Liver (tissue), 8 donors: ENCODE measurements at regions not wholly inside any gene's neighbourhood (a gene's known extent, or its start where the extent isn't known, plus 50 kb on each side); places are given as distances from the start of the nearest gene placed in this dataset.

Experiments
- DNase-seq: peaks from one replicate; pipeline ENCODE4 v3.0.0-alpha.2; 2017; ENCODE audit warnings: low spot score
- H3K27ac ChIP-seq, 2 donors: one replicate each; pipeline ENCODE4 v1.7.0; 2013; ENCODE audit warnings: inconsistent platforms in 2 of 2, low read length in 2 of 2, control low read depth in 1 of 2, low read depth in 1 of 2, mild to moderate bottlenecking in 1 of 2
- H3K27me3 ChIP-seq, 4 donors: one replicate each; pipeline versions ENCODE4 v1.6.1 to v1.7.0; 2013; ENCODE audit warnings: low read length in 3 of 4, inconsistent platforms in 1 of 4, mild to moderate bottlenecking in 1 of 4, moderate library complexity in 1 of 4; ENCODE audit not compliant: control insufficient read depth in 4 of 4, insufficient read depth in 4 of 4
- H3K36me3 ChIP-seq, 4 donors: one replicate each; pipeline versions ENCODE4 v1.6.1 to v1.7.0; 2013; ENCODE audit warnings: low read length in 3 of 4, mild to moderate bottlenecking in 3 of 4, low read depth in 1 of 4, moderate library complexity in 1 of 4; ENCODE audit not compliant: control insufficient read depth in 4 of 4, insufficient read depth in 3 of 4
- H3K4me1 ChIP-seq, 4 donors: one replicate each; pipeline versions ENCODE4 v1.6.1 to v1.7.0; 2013; ENCODE audit warnings: low read length in 3 of 4, mild to moderate bottlenecking in 3 of 4, moderate library complexity in 1 of 4; ENCODE audit not compliant: control insufficient read depth in 4 of 4, insufficient read depth in 4 of 4
- H3K4me3 ChIP-seq, 3 donors: one replicate each; pipeline versions ENCODE4 v1.6.1 to v1.7.0; 2013; ENCODE audit warnings: low read length in 3 of 3, control low read depth in 1 of 3, low read depth in 1 of 3, mild to moderate bottlenecking in 1 of 3
- H3K9ac ChIP-seq, 2 donors: one replicate each; pipeline ENCODE4 v1.7.0; 2013; ENCODE audit warnings: low read length in 2 of 2, mild to moderate bottlenecking in 2 of 2, moderate library complexity in 2 of 2, control low read depth in 1 of 2, low read depth in 1 of 2
- H3K9me3 ChIP-seq, 4 donors: one replicate each; pipeline versions ENCODE4 v1.6.1 to v1.7.0; 2013; ENCODE audit warnings: low read length in 3 of 4; ENCODE audit not compliant: control insufficient read depth in 4 of 4
- ATF3 ChIP-seq: IDR thresholded peaks from 2 replicates; pipeline ENCODE4 v1.6.1; 2016; ENCODE audit warnings: antibody characterized with exemption
- CTCF ChIP-seq: fragments of 150-350 bp; IDR thresholded peaks from 2 replicates; pipeline ENCODE4 v1.5.1; 2017; ENCODE audit warnings: improper control_type of control experiment, low read depth, low read length; ENCODE audit not compliant: missing input control
- EGR1 ChIP-seq, 2 donors: IDR thresholded peaks; 2 replicates each; pipeline ENCODE4 v1.6.1; 2016 to 2018; ENCODE audit warnings: antibody characterized with exemption in 2 of 2, low read depth in 2 of 2
- FOXA1 ChIP-seq: IDR thresholded peaks from 2 replicates; pipeline ENCODE4 v1.6.1; 2016; ENCODE audit warnings: antibody characterized with exemption
- FOXA2 ChIP-seq: IDR thresholded peaks from 2 replicates; pipeline ENCODE4 v1.6.1; 2016; ENCODE audit warnings: antibody characterized with exemption
- GABPA ChIP-seq, 2 donors: IDR thresholded peaks in 1 of 2; conservative IDR thresholded peaks in 1 of 2; 2 replicates each; pipeline ENCODE4 v1.6.1; 2016; ENCODE audit warnings: antibody characterized with exemption in 2 of 2, mild to moderate bottlenecking in 1 of 2, moderate library complexity in 1 of 2
- HNF4A ChIP-seq, 2 donors: conservative IDR thresholded peaks; 2 replicates each; pipeline ENCODE4 v1.6.1; 2016; ENCODE audit warnings: antibody characterized with exemption in 2 of 2, mild to moderate bottlenecking in 2 of 2
- HNF4G ChIP-seq: IDR thresholded peaks from 2 replicates; pipeline ENCODE4 v1.6.1; 2016; ENCODE audit warnings: antibody characterized with exemption
- JUND ChIP-seq, 2 donors: IDR thresholded peaks; 2 replicates each; pipeline ENCODE4 v1.6.1; 2016; ENCODE audit warnings: antibody characterized with exemption in 2 of 2
- MAX ChIP-seq: IDR thresholded peaks from 2 replicates; pipeline ENCODE4 v1.6.1; 2016; ENCODE audit warnings: antibody characterized with exemption
- NR2F2 ChIP-seq: IDR thresholded peaks from 2 replicates; pipeline ENCODE4 v1.6.1; 2016; ENCODE audit warnings: antibody characterized with exemption
- RAD21 ChIP-seq, 2 donors: IDR thresholded peaks; 2 replicates each; pipeline ENCODE4 v1.6.1; 2016; ENCODE audit warnings: antibody characterized with exemption in 2 of 2, mild to moderate bottlenecking in 2 of 2
- REST ChIP-seq: IDR thresholded peaks from 2 replicates; pipeline ENCODE4 v1.6.1; 2016; ENCODE audit warnings: antibody characterized with exemption, mild to moderate bottlenecking
- RXRA ChIP-seq, 2 donors: IDR thresholded peaks; 2 replicates each; pipeline ENCODE4 v1.6.1; 2017 to 2018; ENCODE audit warnings: antibody characterized with exemption in 2 of 2, mild to moderate bottlenecking in 1 of 2
- SP1 ChIP-seq: IDR thresholded peaks from 2 replicates; pipeline ENCODE4 v1.6.1; 2018; ENCODE audit warnings: antibody characterized with exemption, mild to moderate bottlenecking
- TAF1 ChIP-seq: conservative IDR thresholded peaks from 2 replicates; pipeline ENCODE4 v1.6.1; 2016; ENCODE audit warnings: antibody characterized with exemption, mild to moderate bottlenecking
- YY1 ChIP-seq: IDR thresholded peaks from 2 replicates; pipeline ENCODE4 v1.6.1; 2016; ENCODE audit warnings: antibody characterized with exemption, mild to moderate bottlenecking
- ZBTB33 ChIP-seq: IDR thresholded peaks from 2 replicates; pipeline ENCODE4 v1.6.1; 2016; ENCODE audit warnings: antibody characterized with exemption
- WGBS: extraction: QIAGEN DNeasy Blood & Tissue Kit; methylation state at CpG from one replicate; pipeline ENCODE4 v1.1.7; 2013; 5-methylcytosine and 5-hydroxymethylcytosine counted together
- donor health status: healthy.
- donor health status: healthy.
- donor health status: healthy.
- donor health status: healthy.
- donor health status: healthy.

GRCh38 chr10:28397229-28397628 lies 94.4 kb upstream of the MPP7 start:
- Histone ChIP-seq H3K9ac (no peak overlapping the region), H3K4me1 (peaks cover 0 to 2% (median 0%) of the 10 kb centered on the region in 4 donors), H3K9me3 (no peaks in the 10 kb centered on the region), H3K27me3 (no peaks in the 10 kb centered on the region), H3K27ac (no peak overlapping the region), H3K4me3 (no peak overlapping the region), H3K36me3 (no peaks in the 10 kb centered on the region)
- 91% methylated on average over 6 of the region's 6 CpGs for WGBS
- TF ChIP-seq RXRA (IDR thresholded peaks at IDR 0.05) (no peak), SP1 (no peak), HNF4G (no peak), ZBTB33 (no peak)
- no peak for DNase-seq

- peaks cover 0 to 2% (median 0%) of the 10 kb centered on the region in 4 donors for H3K4me1 ChIP-seq
- WGBS, result 83% methylated on average over 9 of the region's 9 CpGs
- H3K9me3 ChIP-seq, result no peaks in the 10 kb centered on the region
- H3K9ac ChIP-seq, result no peak overlapping the region
- no peaks in the 10 kb centered on the region for H3K27me3 ChIP-seq
- no peak overlapping the region for H3K4me3 ChIP-seq
- no peaks in the 10 kb centered on the region for H3K36me3 ChIP-seq
- no peak for DNase-seq
- TF ChIP-seq TAF1, result no peak
- no peak for TF ChIP-seq EGR1 (IDR thresholded peaks at IDR 0.05; ENCODE audit: low read depth in 2 of 2)
- no peak for TF ChIP-seq YY1
- TF ChIP-seq FOXA1, result no peak
- no peak for TF ChIP-seq ATF3
- no peak for TF ChIP-seq HNF4A (conservative IDR thresholded peaks at IDR 0.05)
- no peak for TF ChIP-seq NR2F2
- TF ChIP-seq GABPA (IDR thresholded peaks at IDR 0.05 in 1 of 2, conservative IDR thresholded peaks at IDR 0.05 in 1 of 2), result no peak
- TF ChIP-seq FOXA2, result no peak
- no peak for TF ChIP-seq JUND (IDR thresholded peaks at IDR 0.05)
- TF ChIP-seq SP1, result no peak
- no peak for TF ChIP-seq ZBTB33
- TF ChIP-seq REST, result no peak
- no peak for TF ChIP-seq RXRA (IDR thresholded peaks at IDR 0.05)
- no peak for TF ChIP-seq MAX
- no peak for TF ChIP-seq RAD21 (IDR thresholded peaks at IDR 0.05)
- no peak for TF ChIP-seq HNF4G
- TF ChIP-seq CTCF, result no peak
- no peak overlapping the region for H3K27ac ChIP-seq
These were observed 97.3 kb upstream of the MPP7 start for GRCh38 chr10:28400176-28400575.
